GM18507 (cell line): ENCODE measurements at regions not wholly inside any gene's neighbourhood (a gene's known extent, or its start where the extent isn't known, plus 50 kb on each side); places are given as distances from the start of the nearest gene placed in this dataset.
"Not testable (repeated sequence)": the region's sequence is repeated elsewhere in the genome, so short reads cannot be mapped to it uniquely, and the experiment has no call there.

Experiments used
- DNase-seq: peaks from one replicate; pipeline ENCODE4 v3.0.0; 2011; ENCODE audit warnings: low read depth; ENCODE audit not compliant: insufficient read length; ENCODE audit errors: extremely low spot score
- FAIRE-seq: peaks from 2 replicates; lab custom pipeline; 2011; peaks lifted over from hg19 to GRCh38; lab: Jason Lieb, UNC

- FAIRE-seq (no peak), DNase-seq (no peak)
These were observed 115.6 kb upstream of the SEM1 start for GRCh38 chr7:96825285-96825684.

GRCh38 chr7:96826089-96826488, 116.4 kb upstream of the SEM1 start:
- no peak for FAIRE-seq
- no peak for DNase-seq

- DNase-seq, result no peak
These were observed 118.1 kb upstream of the SEM1 start for GRCh38 chr7:96827701-96828100.

GRCh38 chr7:96829121-96829520, 119.5 kb upstream of the SEM1 start:
- FAIRE-seq, result not testable (repeated sequence)

More at GRCh38 chr7:96827701-96828100, 118.1 kb upstream of the SEM1 start:
- no peak for FAIRE-seq

GRCh38 chr7:96831446-96831845, 121.8 kb upstream of the SEM1 start:
- DNase-seq (no peak), FAIRE-seq (no peak)

More at GRCh38 chr7:96829121-96829520, 119.5 kb upstream of the SEM1 start:
- not testable (repeated sequence) for DNase-seq

GRCh38 chr7:96832092-96832662, 122.5 kb upstream of the SEM1 start:
- FAIRE-seq (no peak), DNase-seq (no peak)

- FAIRE-seq (no peak), DNase-seq (no peak)
These were observed 124.2 kb upstream of the SEM1 start for GRCh38 chr7:96833676-96834453.

GRCh38 chr7:96836456-96836855, 126.8 kb upstream of the SEM1 start:
- FAIRE-seq (no peak), DNase-seq (no peak)

GRCh38 chr7:96837593-96837992, 127.9 kb upstream of the SEM1 start:
- DNase-seq, result peak; percentile 7
- FAIRE-seq, result peak; percentile 69

- FAIRE-seq (no peak), DNase-seq (no peak)
These were observed 128.8 kb upstream of the SEM1 start for GRCh38 chr7:96838481-96838880.

GRCh38 chr7:96855139-96855538, 145.5 kb upstream of the SEM1 start:
- DNase-seq (no peak), FAIRE-seq (no peak)

GRCh38 chr7:96855691-96856090, 146.0 kb upstream of the SEM1 start:
- DNase-seq, result no peak
- no peak for FAIRE-seq

- no peak for FAIRE-seq
- DNase-seq, result no peak
These were observed 135.8 kb upstream of the DLX6 start for GRCh38 chr7:96869538-96869937.

- no peak for FAIRE-seq
- DNase-seq, result no peak
These were observed 135.2 kb upstream of the DLX6 start for GRCh38 chr7:96870185-96870584.

GRCh38 chr7:96870934-96871333, 134.4 kb upstream of the DLX6 start:
- DNase-seq (no peak), FAIRE-seq (no peak)

- FAIRE-seq (no peak), DNase-seq (no peak)
These were observed 117.9 kb upstream of the DLX6 start for GRCh38 chr7:96887426-96887825.

GRCh38 chr7:96899108-96899507, 106.2 kb upstream of the DLX6 start:
- DNase-seq, result no peak
- FAIRE-seq, result no peak

- DNase-seq (no peak), FAIRE-seq (no peak)
These were observed 103.4 kb upstream of the DLX6 start for GRCh38 chr7:96901822-96902445.

GRCh38 chr7:96903906-96904305, 101.4 kb upstream of the DLX6 start:
- no peak for DNase-seq
- no peak for FAIRE-seq

GRCh38 chr7:96910486-96910885, 94.9 kb upstream of the DLX6 start:
- no peak for DNase-seq
- no peak for FAIRE-seq

GRCh38 chr7:96915029-96915428, 90.3 kb upstream of the DLX6 start:
- DNase-seq (no peak), FAIRE-seq (no peak)
